ENCODE measurements at regions not wholly inside any gene's neighbourhood (a gene's known extent, or its start where the extent isn't known, plus 50 kb on each side); places are given as distances from the start of the nearest gene placed in this dataset.

- Histone ChIP-seq H3K9me3 (ENCODE audit: control insufficient read depth in 2 of 2, low read length in 2 of 2) (no peaks in the 10 kb centered on the region), H3K27ac (ENCODE audit: low read depth in 2 of 2, low read length in 2 of 2) (no peak overlapping the region), H3K36me3 (ENCODE audit: control insufficient read depth in 2 of 2, insufficient read depth in 2 of 2, low read length in 2 of 2) (no peaks in the 10 kb centered on the region), H3K27me3 (ENCODE audit: control insufficient read depth in 2 of 2, insufficient read depth in 2 of 2, low read length in 2 of 2) (no peaks in the 10 kb centered on the region), H3K4me3 (ENCODE audit: low read length in 2 of 2) (no peak overlapping the region), H3K4me1 (ENCODE audit: control insufficient read depth in 2 of 2, insufficient read depth in 2 of 2, low read length in 2 of 2) (no peaks in the 10 kb centered on the region), H3K9ac (ENCODE audit: low read depth in 1 of 2, low read length in 2 of 2) (no peak overlapping the region)
Measured at GRCh38 chr12:127236491-127236890, 1030.5 kb upstream of the TMEM132C start.

- Histone ChIP-seq H3K27me3 (ENCODE audit: control insufficient read depth in 2 of 2, insufficient read depth in 2 of 2, low read length in 2 of 2) (no peaks in the 10 kb centered on the region), H3K9me3 (ENCODE audit: control insufficient read depth in 2 of 2, low read length in 2 of 2) (no peaks in the 10 kb centered on the region), H3K27ac (ENCODE audit: low read depth in 2 of 2, low read length in 2 of 2) (no peak overlapping the region), H3K36me3 (ENCODE audit: control insufficient read depth in 2 of 2, insufficient read depth in 2 of 2, low read length in 2 of 2) (no peaks in the 10 kb centered on the region), H3K4me3 (ENCODE audit: low read length in 2 of 2) (no peak overlapping the region), H3K4me1 (ENCODE audit: control insufficient read depth in 2 of 2, insufficient read depth in 2 of 2, low read length in 2 of 2) (no peaks in the 10 kb centered on the region), H3K9ac (ENCODE audit: low read depth in 1 of 2, low read length in 2 of 2) (no peak overlapping the region)
Measured at GRCh38 chr12:127237151-127237550, 1029.8 kb upstream of the TMEM132C start.

GRCh38 chr12:127238107-127238506, 1028.9 kb upstream of the TMEM132C start:
- Histone ChIP-seq H3K27ac (ENCODE audit: low read depth in 2 of 2, low read length in 2 of 2) (peak overlapping the region in 1 of 2 donors; percentile 29), H3K36me3 (ENCODE audit: control insufficient read depth in 2 of 2, insufficient read depth in 2 of 2, low read length in 2 of 2) (no peaks in the 10 kb centered on the region), H3K9ac (ENCODE audit: low read depth in 1 of 2, low read length in 2 of 2) (no peak overlapping the region), H3K4me3 (ENCODE audit: low read length in 2 of 2) (no peak overlapping the region), H3K9me3 (ENCODE audit: control insufficient read depth in 2 of 2, low read length in 2 of 2) (no peaks in the 10 kb centered on the region), H3K27me3 (ENCODE audit: control insufficient read depth in 2 of 2, insufficient read depth in 2 of 2, low read length in 2 of 2) (no peaks in the 10 kb centered on the region), H3K4me1 (ENCODE audit: control insufficient read depth in 2 of 2, insufficient read depth in 2 of 2, low read length in 2 of 2) (no peaks in the 10 kb centered on the region)

GRCh38 chr12:127239781-127240180, 1027.2 kb upstream of the TMEM132C start:
- Histone ChIP-seq H3K4me3 (ENCODE audit: low read length in 2 of 2) (no peak overlapping the region), H3K36me3 (ENCODE audit: control insufficient read depth in 2 of 2, insufficient read depth in 2 of 2, low read length in 2 of 2) (no peaks in the 10 kb centered on the region), H3K27ac (ENCODE audit: low read depth in 2 of 2, low read length in 2 of 2) (no peak overlapping the region)

GRCh38 chr12:127240249-127240929, 1026.6 kb upstream of the TMEM132C start:
- Histone ChIP-seq H3K27me3 (ENCODE audit: control insufficient read depth in 2 of 2, insufficient read depth in 2 of 2, low read length in 2 of 2) (no peaks in the 10 kb centered on the region), H3K4me1 (ENCODE audit: control insufficient read depth in 2 of 2, insufficient read depth in 2 of 2, low read length in 2 of 2) (no peaks in the 10 kb centered on the region), H3K9me3 (ENCODE audit: control insufficient read depth in 2 of 2, low read length in 2 of 2) (no peaks in the 10 kb centered on the region), H3K27ac (ENCODE audit: low read depth in 2 of 2, low read length in 2 of 2) (no peak overlapping the region), H3K9ac (ENCODE audit: low read depth in 1 of 2, low read length in 2 of 2) (no peak overlapping the region), H3K4me3 (ENCODE audit: low read length in 2 of 2) (no peak overlapping the region), H3K36me3 (ENCODE audit: control insufficient read depth in 2 of 2, insufficient read depth in 2 of 2, low read length in 2 of 2) (no peaks in the 10 kb centered on the region)

More at GRCh38 chr12:127239781-127240180, 1027.2 kb upstream of the TMEM132C start:
- H3K9ac ChIP-seq (ENCODE audit: low read depth in 1 of 2, low read length in 2 of 2): no peak overlapping the region
- H3K9me3 ChIP-seq (ENCODE audit: control insufficient read depth in 2 of 2, low read length in 2 of 2): no peaks in the 10 kb centered on the region
- no peaks in the 10 kb centered on the region for H3K4me1 ChIP-seq (ENCODE audit: control insufficient read depth in 2 of 2, insufficient read depth in 2 of 2, low read length in 2 of 2)
- no peaks in the 10 kb centered on the region for H3K27me3 ChIP-seq (ENCODE audit: control insufficient read depth in 2 of 2, insufficient read depth in 2 of 2, low read length in 2 of 2)

- Histone ChIP-seq H3K27ac (ENCODE audit: low read depth in 2 of 2, low read length in 2 of 2) (no peak overlapping the region), H3K4me1 (ENCODE audit: control insufficient read depth in 2 of 2, insufficient read depth in 2 of 2, low read length in 2 of 2) (no peaks in the 10 kb centered on the region), H3K36me3 (ENCODE audit: control insufficient read depth in 2 of 2, insufficient read depth in 2 of 2, low read length in 2 of 2) (no peaks in the 10 kb centered on the region), H3K4me3 (ENCODE audit: low read length in 2 of 2) (no peak overlapping the region), H3K27me3 (ENCODE audit: control insufficient read depth in 2 of 2, insufficient read depth in 2 of 2, low read length in 2 of 2) (no peaks in the 10 kb centered on the region), H3K9me3 (ENCODE audit: control insufficient read depth in 2 of 2, low read length in 2 of 2) (no peaks in the 10 kb centered on the region), H3K9ac (ENCODE audit: low read depth in 1 of 2, low read length in 2 of 2) (no peak overlapping the region)
Measured at GRCh38 chr12:127241072-127241817, 1025.7 kb upstream of the TMEM132C start.

GRCh38 chr12:127245009-127245408, 1022.0 kb upstream of the TMEM132C start:
- Histone ChIP-seq H3K27me3 (ENCODE audit: control insufficient read depth in 2 of 2, insufficient read depth in 2 of 2, low read length in 2 of 2) (no peaks in the 10 kb centered on the region), H3K9me3 (ENCODE audit: control insufficient read depth in 2 of 2, low read length in 2 of 2) (no peaks in the 10 kb centered on the region), H3K27ac (ENCODE audit: low read depth in 2 of 2, low read length in 2 of 2) (no peak overlapping the region), H3K4me1 (ENCODE audit: control insufficient read depth in 2 of 2, insufficient read depth in 2 of 2, low read length in 2 of 2) (no peaks in the 10 kb centered on the region), H3K4me3 (ENCODE audit: low read length in 2 of 2) (no peak overlapping the region), H3K9ac (ENCODE audit: low read depth in 1 of 2, low read length in 2 of 2) (no peak overlapping the region), H3K36me3 (ENCODE audit: control insufficient read depth in 2 of 2, insufficient read depth in 2 of 2, low read length in 2 of 2) (no peaks in the 10 kb centered on the region)

GRCh38 chr12:127245437-127245836, 1021.5 kb upstream of the TMEM132C start:
- Histone ChIP-seq H3K27ac (ENCODE audit: low read depth in 2 of 2, low read length in 2 of 2) (no peak overlapping the region), H3K4me1 (ENCODE audit: control insufficient read depth in 2 of 2, insufficient read depth in 2 of 2, low read length in 2 of 2) (no peaks in the 10 kb centered on the region), H3K9me3 (ENCODE audit: control insufficient read depth in 2 of 2, low read length in 2 of 2) (no peaks in the 10 kb centered on the region), H3K36me3 (ENCODE audit: control insufficient read depth in 2 of 2, insufficient read depth in 2 of 2, low read length in 2 of 2) (no peaks in the 10 kb centered on the region), H3K27me3 (ENCODE audit: control insufficient read depth in 2 of 2, insufficient read depth in 2 of 2, low read length in 2 of 2) (no peaks in the 10 kb centered on the region), H3K9ac (ENCODE audit: low read depth in 1 of 2, low read length in 2 of 2) (no peak overlapping the region), H3K4me3 (ENCODE audit: low read length in 2 of 2) (no peak overlapping the region)

- no peaks in the 10 kb centered on the region for H3K4me1 ChIP-seq (ENCODE audit: control insufficient read depth in 2 of 2, insufficient read depth in 2 of 2, low read length in 2 of 2)
Measured at GRCh38 chr12:127247937-127248336, 1019.0 kb upstream of the TMEM132C start.

GRCh38 chr12:127249428-127249827, 1017.5 kb upstream of the TMEM132C start:
- H3K9me3 ChIP-seq (ENCODE audit: control insufficient read depth in 2 of 2, low read length in 2 of 2): no peaks in the 10 kb centered on the region
- H3K4me1 ChIP-seq (ENCODE audit: control insufficient read depth in 2 of 2, insufficient read depth in 2 of 2, low read length in 2 of 2): no peaks in the 10 kb centered on the region
- H3K4me3 ChIP-seq (ENCODE audit: low read length in 2 of 2): no peak overlapping the region
- no peaks in the 10 kb centered on the region for H3K36me3 ChIP-seq (ENCODE audit: control insufficient read depth in 2 of 2, insufficient read depth in 2 of 2, low read length in 2 of 2)
- H3K27me3 ChIP-seq (ENCODE audit: control insufficient read depth in 2 of 2, insufficient read depth in 2 of 2, low read length in 2 of 2): no peaks in the 10 kb centered on the region
- no peak overlapping the region for H3K27ac ChIP-seq (ENCODE audit: low read depth in 2 of 2, low read length in 2 of 2)
- no peak overlapping the region for H3K9ac ChIP-seq (ENCODE audit: low read depth in 1 of 2, low read length in 2 of 2)

More at GRCh38 chr12:127247937-127248336, 1019.0 kb upstream of the TMEM132C start:
- no peak overlapping the region for H3K27ac ChIP-seq (ENCODE audit: low read depth in 2 of 2, low read length in 2 of 2)
- no peak overlapping the region for H3K4me3 ChIP-seq (ENCODE audit: low read length in 2 of 2)
- H3K9me3 ChIP-seq (ENCODE audit: control insufficient read depth in 2 of 2, low read length in 2 of 2): no peaks in the 10 kb centered on the region
- H3K9ac ChIP-seq (ENCODE audit: low read depth in 1 of 2, low read length in 2 of 2): no peak overlapping the region
- no peaks in the 10 kb centered on the region for H3K27me3 ChIP-seq (ENCODE audit: control insufficient read depth in 2 of 2, insufficient read depth in 2 of 2, low read length in 2 of 2)
- no peaks in the 10 kb centered on the region for H3K36me3 ChIP-seq (ENCODE audit: control insufficient read depth in 2 of 2, insufficient read depth in 2 of 2, low read length in 2 of 2)
